NCI-H2227 (cell line): ENCODE measurements at regions not wholly inside any gene's neighbourhood (a gene's known extent, or its start where the extent isn't known, plus 50 kb on each side); places are given as distances from the start of the nearest gene placed in this dataset.

ENCODE experiments used
- DNase-seq: peaks from one replicate; lab custom pipeline; 2025; ENCODE audit not compliant: unreplicated experiment; lab: John Stamatoyannopoulos, UW

- no peak for DNase-seq
These were observed 398.4 kb upstream of the ID4 start for GRCh38 chr6:19438566-19439353.

- no peak for DNase-seq
These were observed 396.6 kb upstream of the ID4 start for GRCh38 chr6:19440531-19440930.

GRCh38 chr6:19443411-19443810, 393.8 kb upstream of the ID4 start:
- DNase-seq: no peak

GRCh38 chr6:19444041-19444440, 393.1 kb upstream of the ID4 start:
- DNase-seq: no peak

GRCh38 chr6:19444481-19444880, 392.7 kb upstream of the ID4 start:
- no peak for DNase-seq

GRCh38 chr6:19446570-19446969, 390.6 kb upstream of the ID4 start:
- DNase-seq: no peak

- DNase-seq: no peak
These were observed 386.5 kb upstream of the ID4 start for GRCh38 chr6:19450651-19451050.

- DNase-seq: no peak
These were observed 384.7 kb upstream of the ID4 start for GRCh38 chr6:19452495-19452894.

- DNase-seq: no peak
These were observed 383.0 kb upstream of the ID4 start for GRCh38 chr6:19454001-19454720.

GRCh38 chr6:19454721-19455392, 382.3 kb upstream of the ID4 start:
- DNase-seq: no peak

- no peak for DNase-seq
These were observed 373.9 kb upstream of the ID4 start for GRCh38 chr6:19463250-19463649.

GRCh38 chr6:19463925-19464324, 373.2 kb upstream of the ID4 start:
- no peak for DNase-seq

- DNase-seq: no peak
These were observed 371.9 kb upstream of the ID4 start for GRCh38 chr6:19465256-19465655.

GRCh38 chr6:19465760-19466159, 371.4 kb upstream of the ID4 start:
- DNase-seq: no peak

GRCh38 chr6:19470333-19470732, 366.8 kb upstream of the ID4 start:
- DNase-seq: no peak

GRCh38 chr6:19472153-19472552, 365.0 kb upstream of the ID4 start:
- no peak for DNase-seq

- DNase-seq: no peak
These were observed 364.3 kb upstream of the ID4 start for GRCh38 chr6:19472850-19473249.

GRCh38 chr6:19477563-19477962, 359.6 kb upstream of the ID4 start:
- DNase-seq: no peak

GRCh38 chr6:19478273-19478672, 358.9 kb upstream of the ID4 start:
- DNase-seq: no peak

GRCh38 chr6:19478992-19479391, 358.2 kb upstream of the ID4 start:
- DNase-seq: no peak

- DNase-seq: no peak
These were observed 357.6 kb upstream of the ID4 start for GRCh38 chr6:19479551-19479950.
